Left colon (tissue), 2 donors: ENCODE measurements at regions not wholly inside any gene's neighbourhood (a gene's known extent, or its start where the extent isn't known, plus 50 kb on each side); places are given as distances from the start of the nearest gene placed in this dataset.

Experiments
- ATAC-seq: fragments of 200-7000 bp; cut with Tn5 transposase; one replicate; pipeline ENCODE4 v1.9.1; 2020; ENCODE audit warnings: mild to moderate bottlenecking, moderate library complexity
- DNase-seq, 2 donors: peaks; one replicate each; pipeline ENCODE4 v3.0.0-alpha.2; 2020
- intact Hi-C, 2 donors: fragments of 100-400 bp; cut with DNase I in 1 of 2; cut with micrococcal nuclease in 1 of 2; formaldehyde crosslinking; loops; one replicate each; pipeline versions ENCODE4 v1.11.2 to v1.14.0; 2022; cut with DNase I, micrococcal nuclease
- donor health status: DM: no; HTN: no; CAD: no.
- donor health status: DM: yes; HTN: yes; CAD: no.

GRCh38 chr10:53135213-53135896 is 362.8 kb upstream of the MBL2 start:
- intact Hi-C loops: no loop called here
- DNase-seq (no peak), ATAC-seq (peak; percentile 80)

- ATAC-seq (no peak), DNase-seq (no peak)
- intact Hi-C loops: no loop called here
Observed at GRCh38 chr10:53134050-53134449, 361.5 kb upstream of the MBL2 start.

- intact Hi-C loops: no loop called here
- ATAC-seq (no peak), DNase-seq (no peak)
Observed at GRCh38 chr10:53130337-53130736, 357.8 kb upstream of the MBL2 start.

GRCh38 chr10:53127686-53128085 is 355.1 kb upstream of the MBL2 start:
- no peak for ATAC-seq
- intact Hi-C loops: no loop called here
- no peak for DNase-seq

GRCh38 chr10:53123311-53123710 is 350.7 kb upstream of the MBL2 start:
- DNase-seq: no peak
- no peak for ATAC-seq
- intact Hi-C loops: no loop called here

GRCh38 chr10:53122281-53122680 is 349.7 kb upstream of the MBL2 start:
- intact Hi-C loops: no loop called here
- DNase-seq (no peak), ATAC-seq (no peak)

GRCh38 chr10:53115660-53116059 is 343.1 kb upstream of the MBL2 start:
- intact Hi-C loops: no loop called here
- DNase-seq (no peak), ATAC-seq (no peak)

- ATAC-seq (peak; percentile 42), DNase-seq (peak; percentile 5 to 28)
- intact Hi-C loops: no loop called here
Observed at GRCh38 chr10:53111529-53111928, 338.9 kb upstream of the MBL2 start.

GRCh38 chr10:53109320-53109719 is 336.7 kb upstream of the MBL2 start:
- DNase-seq (no peak), ATAC-seq (no peak)
- intact Hi-C loops: no loop called here

- ATAC-seq: no peak
- DNase-seq: no peak
- intact Hi-C loops: no loop called here
Observed at GRCh38 chr10:53108317-53108934, 335.8 kb upstream of the MBL2 start.

GRCh38 chr10:53107711-53108110 is 335.1 kb upstream of the MBL2 start:
- no peak for ATAC-seq
- intact Hi-C loops: no loop called here
- DNase-seq: no peak

GRCh38 chr10:53102424-53102823 is 329.8 kb upstream of the MBL2 start:
- intact Hi-C loops: no loop called here
- DNase-seq: no peak
- no peak for ATAC-seq

GRCh38 chr10:53093878-53094277 is 321.3 kb upstream of the MBL2 start:
- DNase-seq (no peak), ATAC-seq (no peak)
- intact Hi-C loops: no loop called here

- peak; percentile 91 for ATAC-seq
Observed at GRCh38 chr10:53091574-53091973, 319.0 kb upstream of the MBL2 start.

GRCh38 chr10:53088961-53089360 is 316.4 kb upstream of the MBL2 start:
- no peak for ATAC-seq
- intact Hi-C loops: no loop called here

More at GRCh38 chr10:53091574-53091973, 319.0 kb upstream of the MBL2 start:
- intact Hi-C loops: no loop called here
- DNase-seq: no peak

GRCh38 chr10:53079283-53079682 is 306.7 kb upstream of the MBL2 start:
- ATAC-seq (no peak), DNase-seq (no peak)
- intact Hi-C loops: no loop called here

More at GRCh38 chr10:53088961-53089360, 316.4 kb upstream of the MBL2 start:
- DNase-seq: no peak

GRCh38 chr10:53076948-53077347 is 304.4 kb upstream of the MBL2 start:
- DNase-seq: no peak

GRCh38 chr10:53075469-53075868 is 302.9 kb upstream of the MBL2 start:
- ATAC-seq (no peak), DNase-seq (no peak)
- intact Hi-C loops: no loop called here

More at GRCh38 chr10:53076948-53077347, 304.4 kb upstream of the MBL2 start:
- no peak for ATAC-seq
- intact Hi-C loops: no loop called here

- DNase-seq (no peak), ATAC-seq (peak; percentile 61)
- intact Hi-C loops: no loop called here
Observed at GRCh38 chr10:53072144-53072543, 299.6 kb upstream of the MBL2 start.

GRCh38 chr10:53071505-53072125 is 299.0 kb upstream of the MBL2 start:
- peak; percentile 98 for ATAC-seq
- peak; percentile 9 to 29 for DNase-seq
- intact Hi-C loops: no loop called here
